GM19452 (cell line): ENCODE measurements at regions not wholly inside any gene's neighbourhood (a gene's known extent, or its start where the extent isn't known, plus 50 kb on each side); places are given as distances from the start of the nearest gene placed in this dataset.

Experiments used
- ATAC-seq: cut with Tn5 transposase; IDR thresholded peaks from one replicate; pipeline ENCODE4 v1.9.1; 2021; ENCODE audit not compliant: unreplicated experiment

DNA sequence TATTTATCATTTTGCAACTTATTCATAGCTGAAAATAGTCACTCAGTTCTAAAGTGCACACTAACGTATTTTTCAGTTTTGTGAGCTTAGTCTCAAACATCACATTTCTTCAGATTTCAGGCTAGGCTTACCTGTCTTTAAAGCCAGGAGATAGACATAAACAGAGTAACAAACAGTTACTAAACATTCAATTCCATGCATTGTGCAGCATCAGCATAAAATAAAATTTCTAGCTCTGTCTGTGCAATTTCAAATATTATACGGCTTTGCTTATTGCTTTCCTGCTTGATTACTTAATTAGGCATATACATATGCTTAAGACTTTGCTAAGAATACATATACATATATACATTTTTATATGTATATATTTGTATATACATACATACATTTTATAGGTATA is 637.0 kb downstream of the NR4A2 start:
- ATAC-seq: no peak

DNA sequence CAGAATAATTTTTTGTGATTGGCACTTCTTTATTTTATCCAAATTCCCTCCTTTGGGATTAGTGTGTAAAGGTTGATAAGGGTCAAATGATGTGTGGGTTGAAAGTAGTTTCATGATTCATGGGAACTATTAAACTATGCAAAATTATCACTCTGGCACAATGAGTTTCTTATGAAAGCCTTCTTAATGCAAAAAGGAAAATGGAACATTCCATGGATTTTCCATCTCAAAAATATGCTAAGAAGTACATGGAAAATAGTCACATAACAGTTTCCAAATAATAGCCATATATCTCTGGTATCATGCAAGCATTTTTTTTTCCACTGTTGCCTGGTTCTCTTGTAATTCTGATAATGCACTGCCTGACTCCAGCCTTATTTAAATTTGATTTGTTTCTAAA is 639.7 kb downstream of the NR4A2 start:
- ATAC-seq: no peak

DNA sequence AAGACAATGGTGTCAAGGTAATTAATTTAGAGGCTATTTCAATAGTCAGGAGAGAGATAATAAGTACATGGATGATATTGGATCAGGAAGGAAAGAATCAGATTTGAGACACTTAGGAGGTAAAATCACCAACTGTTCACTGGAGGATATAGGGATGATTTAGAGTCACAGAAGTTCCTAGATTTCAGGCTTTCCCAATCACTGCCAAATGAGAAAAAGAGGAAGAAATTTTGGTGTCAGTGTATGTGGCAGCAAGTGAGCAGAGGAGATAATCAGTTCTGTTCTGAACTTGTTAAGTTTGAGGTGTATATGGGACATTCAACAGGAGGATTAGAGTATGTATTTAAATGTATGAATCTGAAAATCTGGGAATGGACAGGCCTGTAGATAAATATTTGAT is 640.4 kb downstream of the NR4A2 start:
- no peak for ATAC-seq

DNA sequence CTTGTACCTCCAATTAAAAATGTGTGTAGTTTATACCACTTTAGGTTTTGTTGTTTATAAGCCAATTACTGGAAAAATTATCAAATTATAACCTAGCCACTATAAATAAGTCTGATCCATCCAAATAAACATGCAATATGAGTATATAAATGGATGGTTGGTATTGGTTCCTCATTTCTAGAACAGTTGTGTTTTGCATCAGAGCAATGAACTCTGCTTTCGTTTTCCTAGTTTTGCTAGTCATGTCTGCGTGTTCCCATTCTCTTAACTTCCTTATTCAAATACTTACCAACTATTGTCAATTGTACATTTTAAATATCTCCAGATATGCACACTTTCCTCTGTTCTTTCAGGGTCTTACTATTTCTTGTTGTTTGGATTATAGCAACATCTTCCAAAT is 641.7 kb downstream of the NR4A2 start:
- ATAC-seq: peak; percentile 68

DNA sequence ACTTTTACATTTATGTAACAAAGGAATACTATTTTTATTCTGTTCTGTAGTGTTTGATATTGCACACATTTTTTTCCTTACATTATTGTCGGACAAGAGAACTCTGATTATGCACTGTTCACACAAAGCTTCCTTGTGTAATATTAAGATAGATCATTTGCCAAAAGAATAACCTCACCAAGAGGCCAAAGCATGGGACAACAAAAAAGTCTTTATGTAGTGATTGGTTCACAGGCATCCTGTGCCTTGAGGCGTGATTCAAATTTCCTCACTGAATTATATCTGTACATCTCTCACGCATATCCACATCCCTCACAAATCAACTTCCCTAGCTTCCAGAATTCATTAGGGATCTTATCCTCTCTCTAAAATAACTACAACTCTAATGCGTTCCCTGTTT is 642.7 kb downstream of the NR4A2 start:
- ATAC-seq: no peak

DNA sequence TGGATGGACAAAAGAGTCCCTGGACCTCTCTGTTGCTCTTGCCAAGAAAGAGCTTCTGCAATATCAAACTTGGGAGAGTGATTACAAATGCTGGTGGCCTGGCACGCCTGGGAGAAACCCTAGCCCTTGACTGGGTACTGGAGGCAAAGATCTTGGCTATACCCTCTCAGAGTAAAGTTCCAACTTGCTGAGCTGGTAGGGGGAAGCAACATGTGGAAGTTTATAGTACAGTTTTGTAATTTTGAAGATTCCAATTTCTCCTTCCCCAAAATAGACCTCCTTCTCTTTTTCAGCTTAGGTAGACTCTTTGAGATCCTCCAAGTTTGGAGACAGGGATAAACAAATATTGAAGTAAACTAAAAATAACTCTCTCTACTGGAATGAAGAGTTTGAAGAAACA is 645.3 kb downstream of the NR4A2 start:
- no peak for ATAC-seq

DNA sequence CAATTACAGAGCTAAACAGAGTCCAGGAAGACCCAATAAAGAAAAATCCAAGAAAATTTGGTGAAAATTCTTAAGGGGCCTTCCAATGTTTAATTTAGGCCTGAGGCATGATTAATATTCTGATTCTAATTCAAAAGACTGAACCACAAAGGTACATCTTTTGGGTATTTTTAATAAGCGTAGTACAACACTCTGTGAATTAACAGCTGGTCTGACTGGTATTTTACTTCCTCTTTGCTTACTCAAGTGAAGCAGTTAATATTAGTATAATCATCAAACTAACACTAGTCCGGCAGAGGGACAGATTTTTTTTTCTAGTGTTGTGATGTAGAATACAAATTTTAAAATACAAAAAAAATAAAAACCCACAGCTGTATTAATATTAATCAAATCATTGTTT is 652.9 kb downstream of the NR4A2 start:
- no peak for ATAC-seq

DNA sequence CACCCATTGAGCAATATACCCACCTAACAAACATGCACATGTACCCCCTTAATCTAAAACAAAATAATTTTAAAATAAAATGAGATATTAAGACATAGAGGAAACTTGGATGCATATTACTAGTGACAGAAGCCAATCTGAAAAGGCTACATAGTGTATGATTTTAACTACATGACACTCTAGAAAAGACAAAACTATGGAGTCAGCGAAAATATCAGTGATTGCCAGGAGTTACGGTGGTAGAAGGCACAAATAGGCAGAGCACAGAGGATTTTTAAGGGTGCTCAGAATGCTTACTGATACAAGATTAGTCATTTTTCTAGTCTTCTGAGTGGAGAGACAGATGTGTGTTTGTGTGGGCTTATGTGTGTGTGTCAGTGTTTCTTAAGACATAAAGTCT is 656.6 kb downstream of the NR4A2 start:
- ATAC-seq: no peak

DNA sequence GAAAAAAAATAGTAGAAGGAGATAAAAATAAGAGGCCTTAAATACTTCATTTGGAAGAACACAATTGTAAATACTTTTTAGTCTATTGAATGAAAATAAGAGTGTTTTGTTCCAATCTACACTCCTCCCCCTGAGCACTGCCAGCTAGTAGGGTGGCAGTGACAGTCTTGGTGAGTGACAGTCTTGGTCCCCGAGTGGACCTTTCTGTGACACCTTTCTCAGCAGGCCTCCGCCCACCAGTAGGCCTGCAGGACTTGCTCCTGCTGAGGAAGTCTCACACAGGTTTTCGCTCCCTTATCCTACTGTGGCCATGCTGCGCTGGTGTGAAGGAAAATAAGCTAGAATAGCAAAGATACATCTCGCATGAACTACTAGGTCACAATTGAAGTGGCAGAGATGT is 666.8 kb downstream of the NR4A2 start:
- no peak for ATAC-seq

DNA sequence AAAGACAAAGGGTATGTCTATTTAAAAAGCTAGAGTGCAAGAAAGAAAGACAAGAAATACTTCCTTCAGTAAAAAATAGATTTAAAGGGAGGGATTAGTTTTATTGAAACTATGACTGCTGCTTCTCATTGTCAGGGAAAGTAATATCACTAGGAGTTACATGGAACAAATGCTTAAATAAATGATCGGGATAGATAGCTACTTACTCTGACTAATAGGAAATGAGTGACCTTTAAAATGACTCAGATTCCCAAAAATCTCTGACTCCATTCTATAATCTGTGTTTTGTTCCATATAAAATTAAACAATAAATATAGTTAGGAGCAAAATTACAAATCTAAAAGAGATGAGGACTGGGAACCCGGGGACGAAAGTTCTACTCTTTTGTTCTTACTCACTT is 669.3 kb downstream of the NR4A2 start:
- no peak for ATAC-seq

DNA sequence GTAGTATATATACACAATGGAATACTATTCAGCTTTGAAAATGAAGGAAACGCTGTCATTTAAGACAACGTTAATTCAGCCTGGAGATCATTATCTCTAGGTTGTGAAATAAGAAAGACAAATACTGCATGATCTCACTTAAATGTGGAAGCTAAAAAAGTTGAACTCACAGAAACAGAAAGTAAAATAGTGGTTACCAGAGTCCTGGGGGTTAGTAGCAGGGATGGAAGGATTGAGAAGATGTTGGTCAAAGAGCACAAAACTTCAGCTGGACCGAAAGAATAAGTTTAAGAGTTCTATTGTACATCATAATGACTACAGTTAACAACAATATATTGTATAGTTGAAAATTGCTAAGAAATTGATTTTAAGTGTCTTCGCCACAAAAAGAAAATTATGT is 670.3 kb downstream of the NR4A2 start:
- ATAC-seq: no peak

DNA sequence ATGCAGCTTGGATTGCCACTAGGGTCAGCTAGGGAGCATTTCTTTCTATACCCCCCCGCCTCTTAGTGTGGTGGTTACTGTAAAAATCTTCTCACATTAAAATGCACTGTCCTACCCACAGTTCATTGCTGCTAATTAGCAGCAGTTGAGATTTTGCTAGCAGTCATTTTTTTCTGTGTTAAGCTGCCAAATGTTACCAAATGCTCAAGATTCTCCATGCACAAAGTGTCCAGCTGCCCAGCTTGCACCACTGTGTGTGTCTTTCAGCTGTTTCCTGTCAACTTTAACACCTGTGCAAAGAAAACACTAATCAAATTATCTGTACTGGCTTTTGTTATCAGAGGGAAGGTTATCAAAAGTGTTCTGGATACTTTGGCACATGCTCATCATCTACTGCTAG is 679.3 kb downstream of the NR4A2 start:
- no peak for ATAC-seq

DNA sequence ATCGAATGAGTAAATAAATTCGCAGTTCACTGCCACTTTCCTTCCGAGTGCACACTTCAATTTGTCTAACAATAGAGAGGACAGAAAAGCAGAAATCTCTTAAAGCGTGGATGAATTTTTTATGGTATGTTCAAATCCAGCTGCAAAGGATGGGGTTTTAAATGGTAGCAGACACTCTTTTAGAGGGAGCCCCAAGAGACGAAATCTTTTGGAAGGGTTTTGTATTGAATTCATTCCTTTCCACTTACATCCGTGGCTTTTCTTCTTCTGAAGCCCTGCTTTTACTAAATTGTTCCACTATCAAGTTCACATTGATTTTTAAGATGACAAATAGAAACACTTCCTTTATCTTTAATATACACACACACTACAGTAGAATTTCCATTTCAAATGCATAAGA is 680.7 kb downstream of the NR4A2 start:
- no peak for ATAC-seq

DNA sequence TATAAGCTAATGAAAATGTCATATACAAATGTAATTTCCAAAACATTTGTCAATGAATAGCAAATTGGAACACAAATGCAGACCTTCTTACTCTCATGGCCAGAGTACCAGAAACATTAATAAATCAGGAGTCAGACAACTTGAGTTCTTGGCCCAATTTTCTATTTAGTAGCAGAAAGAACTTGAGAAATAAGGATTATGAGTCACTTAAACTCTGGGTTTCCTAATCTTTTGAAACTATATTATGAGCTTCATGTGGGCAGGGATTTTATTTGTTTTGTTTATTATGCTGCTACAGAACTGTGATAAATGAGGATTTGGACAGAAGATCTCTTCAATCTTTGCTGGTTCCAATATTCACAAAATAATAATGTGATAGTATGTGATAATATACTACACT is 686.7 kb downstream of the NR4A2 start:
- no peak for ATAC-seq

DNA sequence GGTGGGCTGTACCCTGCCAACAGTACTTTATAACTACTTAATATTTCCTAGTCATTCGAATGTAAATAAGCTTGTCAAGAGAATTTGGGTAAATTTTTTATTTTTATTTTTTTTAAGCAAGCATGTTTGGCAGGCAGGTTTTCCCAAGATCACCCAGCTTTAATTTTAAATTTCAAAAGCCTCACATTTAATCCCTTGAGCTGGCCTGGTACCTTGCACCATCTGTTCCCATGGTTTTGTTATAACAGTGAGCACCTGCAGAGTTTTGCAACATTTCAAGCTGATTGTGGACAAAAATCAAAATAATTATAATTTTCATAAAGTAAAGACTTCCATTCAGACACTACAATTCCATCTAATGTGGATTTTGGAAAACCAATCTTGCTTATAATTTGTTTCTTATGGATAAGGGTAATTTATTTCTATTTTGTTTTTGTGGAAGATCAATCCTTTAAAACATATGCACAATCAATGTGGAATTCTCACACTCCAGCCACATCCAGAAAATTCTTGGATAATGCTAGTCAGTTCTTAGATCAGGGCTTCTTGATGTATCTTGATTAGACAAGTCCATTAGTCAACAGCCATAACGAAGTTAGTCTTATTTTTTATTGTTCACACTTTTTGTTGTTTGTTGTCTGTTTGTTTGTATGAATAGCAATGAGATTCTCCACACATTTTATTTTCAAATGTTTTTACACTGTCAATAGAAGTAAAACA is 689.3 kb downstream of the NR4A2 start:
- ATAC-seq: no peak

DNA sequence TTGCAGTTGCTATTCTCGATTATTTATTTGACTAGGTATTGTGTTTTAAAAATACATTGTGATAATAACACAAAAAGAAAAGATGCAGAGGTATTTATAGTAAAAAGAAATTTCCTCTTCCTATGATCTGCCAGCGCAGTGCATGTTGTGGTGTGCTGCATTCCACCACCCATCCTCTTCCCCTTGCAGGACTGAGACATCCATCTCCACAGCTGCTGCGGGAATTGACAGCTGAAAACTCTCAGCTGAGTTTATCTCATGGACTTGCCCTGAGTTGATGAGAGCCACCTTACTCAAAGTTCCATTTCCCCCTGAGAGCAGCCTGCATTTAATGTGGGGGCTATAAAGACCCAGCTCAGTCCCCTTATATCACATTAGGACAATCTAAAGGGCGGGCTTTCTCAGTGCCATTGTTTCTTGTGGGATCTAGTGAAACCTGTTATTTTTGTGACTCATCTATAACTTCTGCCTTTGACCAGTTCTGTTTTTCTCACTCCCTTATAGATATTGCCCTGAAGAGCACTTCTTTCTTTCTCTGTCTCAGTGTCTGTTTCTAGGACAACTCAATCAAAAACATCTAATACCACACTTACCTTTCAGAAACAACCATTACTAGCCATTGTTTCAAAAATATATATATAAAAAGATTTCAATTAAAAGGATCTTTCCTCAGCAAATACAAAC is 698.5 kb downstream of the NR4A2 start:
- ATAC-seq: no peak

DNA sequence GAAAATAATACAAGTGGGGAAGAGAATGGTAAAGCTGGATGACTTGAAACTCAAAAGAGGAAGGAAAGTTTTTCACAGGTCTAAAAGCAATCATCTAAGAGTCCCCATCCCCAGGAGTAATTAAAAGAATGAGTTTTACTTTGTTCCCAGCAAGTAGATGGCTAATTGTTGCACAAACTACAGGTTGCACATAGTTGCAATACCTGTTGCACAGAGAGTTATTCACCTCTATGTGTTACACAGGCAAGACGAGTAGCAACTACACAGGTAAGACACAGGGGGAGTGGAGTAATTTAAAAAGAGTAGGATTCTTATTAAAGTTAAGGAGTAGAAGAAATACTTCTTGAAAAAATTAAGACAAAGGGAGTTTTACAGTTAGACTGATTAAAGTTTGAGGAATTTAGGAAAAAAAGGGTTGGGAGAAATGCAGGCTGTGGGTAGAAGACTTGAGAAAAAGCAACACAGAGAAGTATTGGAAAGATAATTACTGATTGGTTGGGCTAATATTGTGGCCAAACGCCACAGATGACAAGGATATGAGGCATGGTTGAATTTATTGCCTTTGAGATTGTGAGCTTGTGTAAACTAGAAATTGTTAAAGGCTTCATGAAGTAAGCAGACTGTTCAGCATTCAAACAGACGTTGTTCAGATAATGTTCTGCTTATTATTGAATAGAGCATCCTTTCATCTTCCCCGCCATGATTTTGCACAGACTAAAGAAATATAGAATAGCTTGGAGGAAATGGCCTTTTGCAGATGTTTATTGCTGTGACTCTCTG is 699.3 kb downstream of the NR4A2 start:
- ATAC-seq: no peak

DNA sequence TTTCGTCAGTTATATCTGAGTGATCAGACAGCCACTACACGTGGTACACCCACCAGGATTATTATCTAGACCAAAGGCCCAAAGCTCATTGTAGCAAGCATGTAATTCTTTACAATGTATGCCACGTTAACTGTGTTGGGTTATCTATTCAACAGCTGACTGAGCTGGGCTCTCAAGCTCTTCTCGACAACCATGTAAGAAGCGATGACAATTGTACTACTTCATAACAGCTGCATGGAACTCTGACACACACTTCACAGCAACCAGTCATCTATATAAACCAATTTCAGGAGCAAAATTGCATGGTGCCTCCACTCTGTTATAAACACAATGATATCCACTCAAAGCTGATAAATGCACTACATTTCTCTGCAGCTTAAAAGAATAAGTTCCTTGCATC is 701.8 kb downstream of the NR4A2 start:
- ATAC-seq: no peak

DNA sequence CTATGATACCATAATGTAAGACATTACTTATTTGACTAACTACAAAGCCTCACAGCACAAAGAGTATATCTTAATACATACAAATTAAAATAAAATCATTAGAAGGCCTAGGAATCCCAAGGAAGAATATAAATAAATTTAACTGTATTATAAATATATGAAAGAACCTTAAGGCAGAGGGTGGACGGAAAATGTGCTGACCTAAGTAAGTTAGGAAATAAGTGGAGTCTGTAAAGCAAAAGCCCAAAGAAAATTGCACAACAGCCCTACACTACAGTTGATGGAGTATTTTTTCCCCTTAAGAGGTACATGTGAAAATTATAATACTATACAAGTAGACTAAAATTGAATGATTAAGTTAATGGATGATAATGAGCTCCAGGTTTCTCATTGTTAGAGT is 710.1 kb downstream of the NR4A2 start:
- no peak for ATAC-seq

DNA sequence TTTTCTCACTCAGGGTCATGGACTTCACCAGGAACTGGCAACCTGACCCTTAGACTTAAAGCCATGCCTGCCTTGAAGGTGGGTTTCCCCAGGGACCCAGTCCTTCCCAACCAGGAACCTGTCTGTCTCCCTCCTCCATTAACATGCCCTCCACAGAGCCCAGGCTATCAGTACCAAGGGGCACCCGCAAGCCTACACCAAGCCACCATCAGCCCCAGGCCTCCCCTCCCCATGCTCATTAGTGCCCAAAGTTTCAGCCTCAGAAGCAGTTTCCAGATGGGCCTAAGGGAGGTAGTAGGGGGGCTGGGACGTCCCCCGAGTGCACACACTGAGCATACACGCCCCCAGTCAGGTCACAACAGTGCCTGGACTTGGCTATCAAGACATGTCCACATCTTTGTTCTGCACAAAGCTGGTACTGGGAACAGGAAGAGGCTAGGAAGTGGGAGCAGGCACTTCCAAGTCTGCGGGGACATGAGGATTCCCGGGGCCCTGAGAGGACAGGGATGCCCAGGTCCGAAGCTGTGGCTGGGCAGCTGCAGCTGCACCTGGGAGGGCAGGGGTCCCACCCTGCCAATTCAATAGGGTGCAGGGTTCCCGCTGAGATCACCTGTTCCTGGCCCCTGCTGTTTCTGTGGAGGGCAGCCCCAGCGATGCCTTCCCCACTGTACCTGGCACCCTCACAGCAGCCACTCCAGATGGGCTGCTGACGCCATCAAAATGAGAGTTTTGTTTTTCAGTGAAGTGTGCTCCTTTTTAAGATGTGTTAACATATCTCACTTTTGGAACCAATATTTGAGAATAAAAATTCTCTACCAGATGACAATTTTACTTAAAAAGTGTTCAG is 731.4 kb downstream of the NR4A2 start:
- ATAC-seq: no peak

DNA sequence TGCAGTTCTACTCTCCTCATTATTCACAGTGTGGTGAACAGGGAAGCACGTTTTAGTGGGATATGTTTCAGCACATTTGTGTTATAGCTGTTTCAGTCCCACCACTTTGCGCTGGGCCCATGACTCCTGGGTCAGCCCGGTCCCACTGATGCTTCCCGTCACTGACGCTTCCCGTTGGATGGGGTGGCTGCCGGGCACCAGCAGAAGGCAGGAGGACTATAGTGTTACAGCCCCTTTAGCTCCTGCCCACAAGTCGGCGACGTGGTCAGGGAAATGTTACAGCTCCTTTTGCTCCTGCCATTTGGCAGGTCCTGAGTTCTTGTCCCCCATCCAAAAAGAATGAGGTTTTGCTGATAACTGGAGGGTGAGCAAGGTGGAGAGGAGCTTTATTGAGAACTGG is 732.2 kb downstream of the NR4A2 start:
- ATAC-seq: no peak
